Upper lobe of right lung (tissue), 1 donor: ENCODE measurements at regions not wholly inside any gene's neighbourhood (a gene's known extent, or its start where the extent isn't known, plus 50 kb on each side); places are given as distances from the start of the nearest gene placed in this dataset.

Experiments
- ATAC-seq: fragments of 200-7000 bp; cut with Tn5 transposase; one replicate; pipeline ENCODE4 v1.9.1; 2020; ENCODE audit warnings: mild to moderate bottlenecking, moderate library complexity
- DNase-seq: peaks from one replicate; pipeline ENCODE4 v3.0.0-alpha.2; 2020
- H3K27ac ChIP-seq: fragments of 200-600 bp; one replicate; pipeline ENCODE4 v1.8.0; 2022
- H3K27me3 ChIP-seq: fragments of 200-600 bp; one replicate; pipeline ENCODE4 v1.8.0; 2022; ENCODE audit warnings: mild to moderate bottlenecking
- H3K36me3 ChIP-seq: fragments of 200-600 bp; one replicate; pipeline ENCODE4 v1.8.0; 2022
- H3K4me1 ChIP-seq: fragments of 200-600 bp; one replicate; pipeline ENCODE4 v1.8.0; 2022
- H3K4me3 ChIP-seq: fragments of 200-600 bp; one replicate; pipeline ENCODE4 v1.8.0; 2022; ENCODE audit warnings: mild to moderate bottlenecking
- H3K9me3 ChIP-seq: fragments of 200-600 bp; one replicate; pipeline ENCODE4 v1.8.0; 2022
- intact Hi-C: fragments of 100-400 bp; cut with DNase I; formaldehyde crosslinking; loops from one replicate; pipeline ENCODE4 v1.11.0; 2022
- TF ChIP-seq, protein P1 (sequence below): fragments of 200-600 bp; IDR thresholded peaks from one replicate; pipeline ENCODE4 v1.8.0; 2022; ENCODE audit warnings: antibody characterized with exemption
- donor health status: DM: no; HTN: yes; CAD: no; lungs with severe emphysema.

DNA sequence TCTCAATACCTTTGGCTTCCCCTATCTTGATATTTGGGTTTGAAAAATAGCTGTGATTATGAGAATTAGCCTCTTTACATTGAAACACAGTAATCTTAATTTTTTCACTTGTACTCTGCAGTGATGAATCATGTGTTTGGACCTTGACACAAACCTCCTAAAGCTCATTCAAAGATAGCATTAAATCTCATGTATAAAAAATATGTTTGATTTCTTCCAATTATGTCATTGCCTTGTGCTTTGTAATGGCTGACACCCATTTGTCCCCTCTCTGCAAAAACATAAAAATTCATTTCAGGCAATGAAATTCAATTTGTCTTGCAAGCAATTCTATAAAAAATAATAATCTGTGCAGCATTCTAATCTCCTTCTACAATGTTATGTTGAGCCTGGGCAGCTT is 422.4 kb upstream of the BOD1L1 start:
- no peak for ATAC-seq
- intact Hi-C loops, result no loop called here
- Histone ChIP-seq H3K27ac (no peak overlapping the region), H3K9me3 (no peaks in the 10 kb centered on the region), H3K4me1 (no peaks in the 10 kb centered on the region), H3K36me3 (no peaks in the 10 kb centered on the region), H3K27me3 (no peaks in the 10 kb centered on the region), H3K4me3 (no peak overlapping the region)
- no peak for DNase-seq
- TF ChIP-seq, protein P1, sequence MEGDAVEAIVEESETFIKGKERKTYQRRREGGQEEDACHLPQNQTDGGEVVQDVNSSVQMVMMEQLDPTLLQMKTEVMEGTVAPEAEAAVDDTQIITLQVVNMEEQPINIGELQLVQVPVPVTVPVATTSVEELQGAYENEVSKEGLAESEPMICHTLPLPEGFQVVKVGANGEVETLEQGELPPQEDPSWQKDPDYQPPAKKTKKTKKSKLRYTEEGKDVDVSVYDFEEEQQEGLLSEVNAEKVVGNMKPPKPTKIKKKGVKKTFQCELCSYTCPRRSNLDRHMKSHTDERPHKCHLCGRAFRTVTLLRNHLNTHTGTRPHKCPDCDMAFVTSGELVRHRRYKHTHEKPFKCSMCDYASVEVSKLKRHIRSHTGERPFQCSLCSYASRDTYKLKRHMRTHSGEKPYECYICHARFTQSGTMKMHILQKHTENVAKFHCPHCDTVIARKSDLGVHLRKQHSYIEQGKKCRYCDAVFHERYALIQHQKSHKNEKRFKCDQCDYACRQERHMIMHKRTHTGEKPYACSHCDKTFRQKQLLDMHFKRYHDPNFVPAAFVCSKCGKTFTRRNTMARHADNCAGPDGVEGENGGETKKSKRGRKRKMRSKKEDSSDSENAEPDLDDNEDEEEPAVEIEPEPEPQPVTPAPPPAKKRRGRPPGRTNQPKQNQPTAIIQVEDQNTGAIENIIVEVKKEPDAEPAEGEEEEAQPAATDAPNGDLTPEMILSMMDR, result no peak

DNA sequence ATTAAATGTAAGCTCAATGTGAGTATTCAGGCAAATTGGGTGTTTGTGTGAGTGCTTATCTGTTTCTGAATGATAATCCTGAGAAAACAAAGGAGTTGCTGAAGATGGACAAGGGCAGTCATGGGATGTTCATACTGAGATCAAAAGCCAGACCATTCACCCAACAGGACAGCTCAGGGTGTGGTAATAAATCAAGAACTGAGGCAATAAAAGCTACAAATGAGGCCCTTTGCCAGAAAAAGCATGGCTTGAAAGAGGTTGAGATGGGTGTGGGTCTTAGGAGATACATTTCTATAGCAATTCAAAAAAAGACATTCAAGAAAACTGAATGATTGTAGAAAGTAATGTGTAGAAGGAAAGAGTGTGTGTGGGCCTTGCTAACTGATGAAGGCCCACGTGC is 425.8 kb upstream of the BOD1L1 start:
- no peaks in the 10 kb centered on the region for H3K9me3 ChIP-seq
- intact Hi-C loops, result no loop called here
- no peaks in the 10 kb centered on the region for H3K27me3 ChIP-seq
- H3K36me3 ChIP-seq, result no peaks in the 10 kb centered on the region
- H3K27ac ChIP-seq, result no peak overlapping the region
- DNase-seq, result no peak
- H3K4me3 ChIP-seq, result no peak overlapping the region
- H3K4me1 ChIP-seq, result no peaks in the 10 kb centered on the region
- ATAC-seq, result no peak
- TF ChIP-seq, protein P1, result no peak

GRCh38 chr4:14054391-14054790 is 426.9 kb upstream of the BOD1L1 start:
- H3K27me3 ChIP-seq, result no peaks in the 10 kb centered on the region
- no peak for DNase-seq
- no peaks in the 10 kb centered on the region for H3K36me3 ChIP-seq
- H3K27ac ChIP-seq, result no peak overlapping the region
- no peaks in the 10 kb centered on the region for H3K9me3 ChIP-seq
- H3K4me1 ChIP-seq, result no peaks in the 10 kb centered on the region
- ATAC-seq, result no peak
- TF ChIP-seq, protein P1, result no peak
- no peak overlapping the region for H3K4me3 ChIP-seq
- intact Hi-C loops, result no loop called here

DNA sequence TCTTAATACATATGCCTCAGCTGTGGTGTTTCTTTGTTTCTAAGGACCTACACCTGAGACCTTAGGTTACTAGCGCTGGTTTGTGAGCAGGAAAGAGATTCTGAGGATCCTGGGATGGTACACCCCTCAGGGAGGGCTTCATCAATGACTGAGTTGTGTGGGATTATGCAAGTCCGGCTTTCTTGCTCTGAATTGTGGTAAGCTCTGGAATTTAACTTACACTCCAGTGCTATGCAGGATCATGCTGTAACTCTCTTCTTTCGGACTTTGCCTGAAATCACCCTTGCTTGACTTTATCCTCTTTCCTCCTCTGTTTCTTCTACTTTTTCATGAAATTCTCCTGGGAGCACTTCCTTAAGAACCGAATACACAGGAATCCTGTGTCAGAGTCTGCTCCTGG is 431.5 kb upstream of the BOD1L1 start:
- H3K36me3 ChIP-seq, result no peaks in the 10 kb centered on the region
- TF ChIP-seq, protein P1, result no peak
- H3K27ac ChIP-seq, result no peak overlapping the region
- H3K9me3 ChIP-seq, result no peaks in the 10 kb centered on the region
- no peak overlapping the region for H3K4me3 ChIP-seq
- H3K4me1 ChIP-seq, result no peaks in the 10 kb centered on the region
- intact Hi-C loops, result no loop called here
- DNase-seq, result no peak
- ATAC-seq, result no peak
- no peaks in the 10 kb centered on the region for H3K27me3 ChIP-seq

DNA sequence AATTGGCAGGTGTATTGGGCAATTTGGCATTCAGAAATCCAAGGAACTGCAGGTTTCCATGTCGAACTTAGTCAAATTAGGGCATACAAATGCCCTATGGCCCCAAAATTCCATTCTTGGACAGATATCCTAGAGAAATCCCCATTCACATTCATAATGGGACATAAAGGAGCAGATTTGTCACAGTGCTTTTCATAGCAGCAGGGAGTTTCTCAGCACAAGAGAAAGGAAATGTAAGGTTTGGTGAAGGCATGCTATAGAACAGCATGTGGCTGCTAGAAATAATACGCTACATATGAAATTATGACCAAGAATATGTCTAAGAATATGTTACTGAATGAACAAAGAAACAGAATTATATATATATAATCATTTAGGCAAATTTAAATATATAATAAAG is 437.5 kb upstream of the BOD1L1 start:
- Histone ChIP-seq H3K4me1 (no peaks in the 10 kb centered on the region), H3K27ac (no peak overlapping the region), H3K27me3 (no peaks in the 10 kb centered on the region), H3K9me3 (no peaks in the 10 kb centered on the region), H3K4me3 (no peak overlapping the region), H3K36me3 (no peaks in the 10 kb centered on the region)
- TF ChIP-seq, protein P1, result no peak
- intact Hi-C loops, result no loop called here
- no peak for ATAC-seq
- no peak for DNase-seq

DNA sequence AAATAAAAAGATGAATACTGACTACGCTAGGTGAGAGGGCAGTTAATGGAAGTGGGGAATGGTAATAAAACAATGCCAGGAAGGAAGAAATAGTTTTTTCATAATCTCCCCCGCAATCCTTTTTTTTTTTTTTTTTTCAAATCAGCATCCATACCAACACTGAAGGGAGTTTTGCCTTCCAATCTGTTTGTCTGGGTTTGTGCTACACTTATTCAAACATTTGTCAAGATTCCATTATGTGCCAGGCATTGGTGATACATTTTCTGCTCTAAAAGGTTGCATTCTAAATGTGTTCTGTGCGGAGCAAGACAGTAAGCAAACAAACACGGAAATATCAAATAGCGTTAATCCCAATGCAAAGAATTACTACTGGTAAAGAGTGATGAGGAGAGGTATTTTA is 437.9 kb upstream of the BOD1L1 start:
- H3K9me3 ChIP-seq, result no peaks in the 10 kb centered on the region
- DNase-seq (no peak), ATAC-seq (no peak)
- no peaks in the 10 kb centered on the region for H3K27me3 ChIP-seq
- no peak overlapping the region for H3K27ac ChIP-seq
- H3K4me1 ChIP-seq, result no peaks in the 10 kb centered on the region
- intact Hi-C loops, result no loop called here
- no peaks in the 10 kb centered on the region for H3K36me3 ChIP-seq
- H3K4me3 ChIP-seq, result no peak overlapping the region
- TF ChIP-seq, protein P1, result no peak
